ENCODE measurements at regions not wholly inside any gene's neighbourhood (a gene's known extent, or its start where the extent isn't known, plus 50 kb on each side); places are given as distances from the start of the nearest gene placed in this dataset.

DNA sequence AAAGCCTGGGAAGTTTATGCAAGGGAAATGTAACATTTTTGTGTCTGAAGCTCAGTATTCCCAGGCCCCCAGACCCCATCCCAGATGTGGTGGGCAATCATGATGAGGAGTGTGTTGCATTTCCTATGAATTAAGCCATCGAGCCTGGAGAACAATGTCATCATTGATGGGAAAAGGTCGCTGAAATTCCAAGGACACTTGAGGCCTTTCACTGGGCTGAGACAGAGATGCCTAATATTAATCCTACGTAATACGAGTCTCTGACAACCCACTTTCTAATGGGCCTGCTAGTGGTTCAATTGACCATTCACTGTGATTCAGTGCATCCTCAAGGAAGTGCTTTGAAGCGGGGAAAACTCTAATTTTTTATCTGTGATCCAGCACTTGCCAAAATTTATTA, 291.6 kb downstream of the PLPP3 start:
- no peak for TF ChIP-seq ATF1 (CRISPR knock-in tag; IDR thresholded peaks at IDR 0.05)
- TF ChIP-seq, protein P1, sequence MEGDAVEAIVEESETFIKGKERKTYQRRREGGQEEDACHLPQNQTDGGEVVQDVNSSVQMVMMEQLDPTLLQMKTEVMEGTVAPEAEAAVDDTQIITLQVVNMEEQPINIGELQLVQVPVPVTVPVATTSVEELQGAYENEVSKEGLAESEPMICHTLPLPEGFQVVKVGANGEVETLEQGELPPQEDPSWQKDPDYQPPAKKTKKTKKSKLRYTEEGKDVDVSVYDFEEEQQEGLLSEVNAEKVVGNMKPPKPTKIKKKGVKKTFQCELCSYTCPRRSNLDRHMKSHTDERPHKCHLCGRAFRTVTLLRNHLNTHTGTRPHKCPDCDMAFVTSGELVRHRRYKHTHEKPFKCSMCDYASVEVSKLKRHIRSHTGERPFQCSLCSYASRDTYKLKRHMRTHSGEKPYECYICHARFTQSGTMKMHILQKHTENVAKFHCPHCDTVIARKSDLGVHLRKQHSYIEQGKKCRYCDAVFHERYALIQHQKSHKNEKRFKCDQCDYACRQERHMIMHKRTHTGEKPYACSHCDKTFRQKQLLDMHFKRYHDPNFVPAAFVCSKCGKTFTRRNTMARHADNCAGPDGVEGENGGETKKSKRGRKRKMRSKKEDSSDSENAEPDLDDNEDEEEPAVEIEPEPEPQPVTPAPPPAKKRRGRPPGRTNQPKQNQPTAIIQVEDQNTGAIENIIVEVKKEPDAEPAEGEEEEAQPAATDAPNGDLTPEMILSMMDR (IDR thresholded peaks at IDR 0.05), result no peak
- TF ChIP-seq CREM (CRISPR knock-in tag; IDR thresholded peaks at IDR 0.05), result no peak
- no peak for TF ChIP-seq TEAD4 (CRISPR knock-in tag; IDR thresholded peaks at IDR 0.05)
- TF ChIP-seq MYBL2 (CRISPR knock-in tag; IDR thresholded peaks at IDR 0.05), result no peak
- TF ChIP-seq, protein P2, sequence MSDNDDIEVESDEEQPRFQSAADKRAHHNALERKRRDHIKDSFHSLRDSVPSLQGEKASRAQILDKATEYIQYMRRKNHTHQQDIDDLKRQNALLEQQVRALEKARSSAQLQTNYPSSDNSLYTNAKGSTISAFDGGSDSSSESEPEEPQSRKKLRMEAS (CRISPR knock-in tag; IDR thresholded peaks at IDR 0.05), result no peak
- no peak for TF ChIP-seq TCF7 (CRISPR knock-in tag; IDR thresholded peaks at IDR 0.05; ENCODE audit: low read depth)
- TF ChIP-seq CREB1 (CRISPR knock-in tag; IDR thresholded peaks at IDR 0.05), result no peak
- no peak for TF ChIP-seq CBFB (CRISPR knock-in tag; IDR thresholded peaks at IDR 0.05; ENCODE audit: low read depth)
- TF ChIP-seq PRRX2 (CRISPR knock-in tag; IDR thresholded peaks at IDR 0.05), result no peak
